Thyroid gland (tissue), 4 donors: ENCODE measurements at regions not wholly inside any gene's neighbourhood (a gene's known extent, or its start where the extent isn't known, plus 50 kb on each side); places are given as distances from the start of the nearest gene placed in this dataset.

ENCODE experiments used
- DNase-seq, 2 donors: peaks; one replicate each; pipeline ENCODE4 v3.0.0-alpha.2; 2019
- H3K27ac ChIP-seq, 3 donors: fragments of 200-600 bp; sonication (generic); 1 replicate in 2 of 3; 2 replicates in 1 of 3; pipeline ENCODE4 v1.5.1; 2016 to 2019; ENCODE audit warnings: mild to moderate bottlenecking in 1 of 3, moderate library complexity in 1 of 3
- H3K27me3 ChIP-seq: fragments of 200-600 bp; sonication (generic); one replicate; pipeline ENCODE4 v1.5.1; 2019
- H3K36me3 ChIP-seq, 2 donors: fragments of 200-600 bp; sonication (generic); one replicate each; pipeline ENCODE4 v1.5.1; 2016 to 2019
- H3K4me1 ChIP-seq, 2 donors: fragments of 200-600 bp; sonication (generic); one replicate each; pipeline ENCODE4 v1.5.1; 2017 to 2019
- H3K4me3 ChIP-seq, 3 donors: fragments of 200-600 bp; sonication (generic); replicated peaks in 1 of 3; 1 replicate in 2 of 3; 2 replicates in 1 of 3; pipeline ENCODE4 v1.5.1; 2016; ENCODE audit warnings: mild to moderate bottlenecking in 1 of 3
- H3K9me3 ChIP-seq: fragments of 200-600 bp; sonication (generic); one replicate; pipeline ENCODE4 v1.5.1; 2017
- POLR2A ChIP-seq, 2 donors: fragments of 450-650 bp; IDR thresholded peaks; one replicate each; pipeline ENCODE4 v1.6.1; 2017; ENCODE audit warnings: antibody characterized with exemption in 2 of 2, mild to moderate bottlenecking in 2 of 2, moderate library complexity in 1 of 2
- WGBS, 2 donors: methylation state at CpG; one replicate each; pipeline ENCODE4 v1.1.5; 2017; 5-methylcytosine and 5-hydroxymethylcytosine counted together
- intact Hi-C: fragments of 100-400 bp; cut with DNase I; formaldehyde crosslinking; loops from one replicate; pipeline ENCODE4 v1.15.1; 2023
- TF ChIP-seq, protein P1 (sequence below), 6 experiments: fragments of 200-600 bp in 3 of 6; fragments of 450-650 bp in 3 of 6; sonication (generic) in 3 of 6; IDR thresholded peaks; one replicate each; pipeline ENCODE4 v1.5.1; 2016 to 2019; ENCODE audit warnings: antibody characterized with exemption in 6 of 6, mild to moderate bottlenecking in 2 of 6, inconsistent platforms in 1 of 6, moderate library complexity in 1 of 6

DNA sequence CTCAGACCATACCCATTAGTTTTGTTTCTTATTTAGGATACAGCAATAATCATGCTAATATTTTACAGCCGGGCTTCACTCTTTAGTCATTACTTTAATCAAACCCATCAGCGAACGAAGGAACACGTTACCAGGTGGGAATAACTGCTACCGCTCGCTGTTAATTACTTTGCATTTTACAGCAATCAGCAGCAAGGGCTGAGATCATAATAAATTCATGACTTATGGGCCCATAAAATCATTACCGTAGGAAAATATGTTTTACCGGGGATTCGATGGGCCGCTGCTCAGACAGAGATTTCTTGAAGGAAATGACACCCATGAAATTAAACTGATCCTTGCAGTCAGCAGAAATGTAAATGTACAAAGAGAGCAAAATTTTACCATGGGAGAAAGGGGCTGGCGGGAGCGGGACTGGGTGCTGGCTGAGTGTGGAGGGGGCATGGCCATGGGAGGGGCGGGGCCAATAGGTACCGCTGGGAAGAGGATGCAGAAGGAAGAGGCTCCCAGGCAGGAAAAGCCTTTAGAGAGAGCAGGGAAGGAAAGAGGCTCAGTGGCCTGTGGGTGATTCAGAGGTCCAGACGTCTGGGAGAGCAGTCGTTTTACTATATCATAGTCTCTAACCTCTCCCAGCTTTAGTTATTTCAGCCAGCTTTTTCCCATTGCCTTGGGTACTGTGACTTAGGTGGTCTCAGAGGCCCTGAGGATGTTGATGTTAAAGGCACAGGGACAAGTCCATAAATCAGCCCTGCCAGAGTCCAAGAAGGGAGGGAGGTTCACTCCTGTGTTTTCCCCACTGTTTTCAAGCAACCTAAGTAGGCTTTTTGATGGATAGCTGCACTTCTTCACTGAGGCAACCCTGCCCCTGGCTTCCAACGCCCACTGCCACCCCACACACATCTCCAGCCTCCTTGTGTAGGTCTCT is 258.9 kb downstream of the SEC16B start:
- TF ChIP-seq POLR2A (IDR thresholded peaks at IDR 0.05): no peak
- TF ChIP-seq, protein P1, sequence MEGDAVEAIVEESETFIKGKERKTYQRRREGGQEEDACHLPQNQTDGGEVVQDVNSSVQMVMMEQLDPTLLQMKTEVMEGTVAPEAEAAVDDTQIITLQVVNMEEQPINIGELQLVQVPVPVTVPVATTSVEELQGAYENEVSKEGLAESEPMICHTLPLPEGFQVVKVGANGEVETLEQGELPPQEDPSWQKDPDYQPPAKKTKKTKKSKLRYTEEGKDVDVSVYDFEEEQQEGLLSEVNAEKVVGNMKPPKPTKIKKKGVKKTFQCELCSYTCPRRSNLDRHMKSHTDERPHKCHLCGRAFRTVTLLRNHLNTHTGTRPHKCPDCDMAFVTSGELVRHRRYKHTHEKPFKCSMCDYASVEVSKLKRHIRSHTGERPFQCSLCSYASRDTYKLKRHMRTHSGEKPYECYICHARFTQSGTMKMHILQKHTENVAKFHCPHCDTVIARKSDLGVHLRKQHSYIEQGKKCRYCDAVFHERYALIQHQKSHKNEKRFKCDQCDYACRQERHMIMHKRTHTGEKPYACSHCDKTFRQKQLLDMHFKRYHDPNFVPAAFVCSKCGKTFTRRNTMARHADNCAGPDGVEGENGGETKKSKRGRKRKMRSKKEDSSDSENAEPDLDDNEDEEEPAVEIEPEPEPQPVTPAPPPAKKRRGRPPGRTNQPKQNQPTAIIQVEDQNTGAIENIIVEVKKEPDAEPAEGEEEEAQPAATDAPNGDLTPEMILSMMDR (IDR thresholded peaks at IDR 0.05): no peak

DNA sequence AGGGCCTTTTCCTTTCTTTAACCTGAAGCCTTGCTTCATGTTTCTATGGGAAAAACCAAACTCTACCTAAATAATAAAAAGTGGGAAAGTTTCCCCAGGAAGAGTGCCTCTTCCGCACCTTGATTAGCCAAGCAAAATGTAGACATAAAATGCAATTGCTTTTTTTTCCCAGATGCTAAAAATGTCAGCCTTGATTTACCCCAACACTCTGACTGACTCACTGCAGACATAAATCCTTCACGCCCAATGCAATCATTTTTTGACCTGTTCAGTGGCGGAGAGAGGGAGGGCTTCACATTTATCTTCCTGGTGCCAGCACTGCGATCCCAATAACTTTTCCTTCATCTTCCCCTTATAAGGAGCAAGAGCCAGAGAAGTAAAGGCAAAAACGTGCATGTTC is 261.5 kb downstream of the SEC16B start:
- Histone ChIP-seq H3K4me1 (no peaks in the 10 kb centered on the region), H3K4me3 (no peak overlapping the region), H3K36me3 (no peaks in the 10 kb centered on the region), H3K27ac (no peak overlapping the region), H3K9me3 (no peaks in the 10 kb centered on the region), H3K27me3 (no peaks in the 10 kb centered on the region)
- intact Hi-C loops: no loop called here
- WGBS, 2 donors: 88% methylated on average over 5 of the region's 5 CpGs
- TF ChIP-seq, protein P1 (IDR thresholded peaks at IDR 0.05): no peak
- TF ChIP-seq POLR2A (IDR thresholded peaks at IDR 0.05): no peak
- no peak for DNase-seq

More for the DNA sequence above, 258.9 kb downstream of the SEC16B start:
- no peaks in the 10 kb centered on the region for H3K4me1 ChIP-seq
- no peak overlapping the region for H3K27ac ChIP-seq
- DNase-seq: no peak
- H3K9me3 ChIP-seq: no peaks in the 10 kb centered on the region
- WGBS, 2 donors: 75 to 81% methylated on average over 17 of the region's 17 CpGs
- H3K4me3 ChIP-seq: no peak overlapping the region
- H3K27me3 ChIP-seq: no peaks in the 10 kb centered on the region
- H3K36me3 ChIP-seq: no peaks in the 10 kb centered on the region
- intact Hi-C loops: no loop called here

DNA sequence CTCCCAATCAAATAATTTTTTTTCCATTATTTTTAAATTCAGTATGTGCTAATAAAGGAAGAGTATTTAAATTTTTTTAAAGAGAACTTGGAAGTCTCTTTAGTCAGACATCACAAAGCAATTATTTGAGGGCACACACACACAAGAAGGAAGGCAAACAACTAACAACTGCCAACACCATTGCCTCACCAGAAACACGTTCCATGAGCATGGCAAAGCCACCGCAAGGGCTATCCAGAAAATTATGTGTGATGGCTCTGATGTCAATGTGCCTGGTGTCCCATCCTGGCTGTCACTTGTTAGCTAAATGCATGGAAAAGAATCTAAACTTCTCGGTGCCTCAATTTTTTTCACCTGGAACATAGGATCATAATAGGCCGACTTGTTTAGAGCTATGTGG is 262.9 kb downstream of the SEC16B start:
- no peak for DNase-seq
- Histone ChIP-seq H3K27ac (no peak overlapping the region), H3K9me3 (no peaks in the 10 kb centered on the region), H3K27me3 (no peaks in the 10 kb centered on the region), H3K4me1 (no peaks in the 10 kb centered on the region), H3K36me3 (no peaks in the 10 kb centered on the region), H3K4me3 (no peak overlapping the region)
- WGBS, 2 donors: 87 to 93% methylated on average over 4 of the region's 4 CpGs
- intact Hi-C loops: no loop called here
- TF ChIP-seq POLR2A (IDR thresholded peaks at IDR 0.05): no peak
- TF ChIP-seq, protein P1 (IDR thresholded peaks at IDR 0.05): no peak

DNA sequence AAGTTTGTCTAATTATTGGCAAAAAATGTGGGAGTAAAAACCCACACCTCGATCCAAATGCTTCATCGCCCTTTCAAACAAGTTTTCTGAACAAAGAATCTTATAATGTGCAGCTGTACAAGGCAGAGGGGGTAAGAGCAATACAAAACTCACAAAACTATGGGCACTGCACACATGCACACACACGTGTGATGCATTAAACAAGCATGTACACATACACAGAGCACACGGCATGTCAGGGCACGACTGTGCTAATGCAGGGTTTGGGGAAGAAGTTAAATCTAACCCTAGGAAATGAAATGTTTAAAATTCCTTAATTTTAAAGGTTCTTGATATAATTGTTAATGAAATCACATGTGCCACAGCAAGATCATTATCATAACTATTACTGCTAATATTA is 264.0 kb downstream of the SEC16B start:
- DNase-seq: no peak
- no peak overlapping the region for H3K4me3 ChIP-seq
- H3K9me3 ChIP-seq: no peaks in the 10 kb centered on the region
- H3K4me1 ChIP-seq: no peaks in the 10 kb centered on the region
- no peaks in the 10 kb centered on the region for H3K27me3 ChIP-seq
- H3K36me3 ChIP-seq: no peaks in the 10 kb centered on the region
- WGBS, 2 donors: 66 to 67% methylated on average over 5 of the region's 5 CpGs
- intact Hi-C loops: no loop called here
- TF ChIP-seq, protein P1 (IDR thresholded peaks at IDR 0.05): no peak
- TF ChIP-seq POLR2A (IDR thresholded peaks at IDR 0.05): no peak
- H3K27ac ChIP-seq: no peak overlapping the region

DNA sequence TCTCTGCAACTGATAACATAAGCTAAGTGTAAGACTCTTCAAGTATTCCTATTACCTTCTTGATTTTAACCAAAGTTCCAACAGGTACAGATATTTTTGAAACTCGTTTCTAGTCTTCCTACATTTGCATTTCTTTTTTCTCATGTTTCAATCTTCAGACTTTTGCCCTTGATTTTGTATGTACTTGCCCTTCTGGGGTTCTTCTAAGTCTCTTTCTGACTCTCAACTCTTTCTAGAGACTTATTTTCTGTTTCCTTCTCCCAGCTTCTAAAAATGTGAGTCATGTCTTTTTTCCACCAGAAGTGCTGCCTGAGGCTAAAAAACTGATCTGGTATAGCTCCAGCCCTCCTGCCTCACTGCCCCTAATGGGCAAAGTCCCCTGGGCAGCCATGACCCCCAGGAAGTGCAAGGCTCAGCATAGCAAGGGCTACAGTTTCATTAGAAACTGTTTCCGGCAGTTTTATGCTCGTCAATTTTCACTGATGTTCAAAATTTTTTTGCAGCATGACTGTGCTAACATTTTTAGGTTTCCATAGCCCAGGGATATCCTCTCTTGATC is 265.9 kb downstream of the SEC16B start:
- intact Hi-C loops: no loop called here
- Histone ChIP-seq H3K36me3 (no peaks in the 10 kb centered on the region), H3K27ac (no peak overlapping the region), H3K4me1 (no peaks in the 10 kb centered on the region), H3K4me3 (no peak overlapping the region), H3K27me3 (no peaks in the 10 kb centered on the region), H3K9me3 (no peaks in the 10 kb centered on the region)
- 80 to 84% methylated on average over 3 of the region's 3 CpGs for WGBS, 2 donors
- DNase-seq: no peak
- no peak for TF ChIP-seq POLR2A (IDR thresholded peaks at IDR 0.05)
- TF ChIP-seq, protein P1 (IDR thresholded peaks at IDR 0.05): no peak
